OCI-LY1 (cell line): ENCODE measurements at regions not wholly inside any gene's neighbourhood (a gene's known extent, or its start where the extent isn't known, plus 50 kb on each side); places are given as distances from the start of the nearest gene placed in this dataset.

Source experiments
- CTCF ChIP-seq: fragments of 200-600 bp; sonication (generic), shearing (Covaris generic); IDR thresholded peaks from 2 replicates; pipeline ENCODE4 v1.5.1; 2017; ENCODE audit warnings: mild to moderate bottlenecking, antibody characterized with exemption, low read length, moderate library complexity, mixed read lengths
- EZH2 ChIP-seq: fragments of 200-600 bp; sonication (generic), shearing (Covaris generic); IDR thresholded peaks from 2 replicates; pipeline ENCODE4 v1.8.0; 2017; ENCODE audit warnings: borderline replicate concordance, mixed run types, mild to moderate bottlenecking, antibody characterized with exemption, low read length, moderate library complexity, mixed read lengths

- TF ChIP-seq CTCF (no peak), EZH2 (no peak)
Measured at GRCh38 chr15:79160211-79160610, 69.6 kb upstream of the RASGRF1 start.
